ENCODE measurements at regions not wholly inside any gene's neighbourhood (a gene's known extent, or its start where the extent isn't known, plus 50 kb on each side); places are given as distances from the start of the nearest gene placed in this dataset.

DNA sequence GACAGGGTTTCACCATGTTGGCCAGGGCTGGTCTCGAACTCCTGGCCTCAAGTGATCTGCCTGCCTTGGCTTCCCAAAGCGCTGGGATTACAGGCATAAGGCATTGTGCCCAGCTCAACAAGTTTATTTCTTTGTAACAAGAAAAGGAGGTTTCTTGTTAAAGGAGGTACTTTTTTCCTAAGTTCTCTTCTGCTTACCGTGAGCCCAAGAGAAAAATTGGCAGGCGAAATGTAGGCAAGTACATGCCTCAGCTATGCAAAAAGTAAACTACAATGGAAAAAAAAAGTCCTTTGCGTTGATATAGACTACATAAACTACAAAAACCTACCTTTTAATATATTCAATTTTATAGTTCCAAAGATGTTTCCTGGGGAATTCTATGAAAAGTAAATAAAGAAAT is 122.6 kb downstream of the DKK1 start:
- TF ChIP-seq ISL1 (CRISPR knock-in tag; IDR thresholded peaks at IDR 0.05) (no peak), SNAI2 (CRISPR knock-in tag; IDR thresholded peaks at IDR 0.05) (no peak), ESRRG (CRISPR knock-in tag; IDR thresholded peaks at IDR 0.05) (no peak), ARNTL (CRISPR knock-in tag; IDR thresholded peaks at IDR 0.05; ENCODE audit: borderline replicate concordance, low read depth) (no peak), ZFP30 (CRISPR knock-in tag; IDR thresholded peaks at IDR 0.05) (no peak), ZFP3 (CRISPR knock-in tag; IDR thresholded peaks at IDR 0.05) (no peak), BACH2 (CRISPR knock-in tag; IDR thresholded peaks at IDR 0.05; ENCODE audit: borderline replicate concordance) (no peak), CREB5 (CRISPR knock-in tag; IDR thresholded peaks at IDR 0.05; ENCODE audit: low read depth) (no peak)
- TF ChIP-seq, protein P1, sequence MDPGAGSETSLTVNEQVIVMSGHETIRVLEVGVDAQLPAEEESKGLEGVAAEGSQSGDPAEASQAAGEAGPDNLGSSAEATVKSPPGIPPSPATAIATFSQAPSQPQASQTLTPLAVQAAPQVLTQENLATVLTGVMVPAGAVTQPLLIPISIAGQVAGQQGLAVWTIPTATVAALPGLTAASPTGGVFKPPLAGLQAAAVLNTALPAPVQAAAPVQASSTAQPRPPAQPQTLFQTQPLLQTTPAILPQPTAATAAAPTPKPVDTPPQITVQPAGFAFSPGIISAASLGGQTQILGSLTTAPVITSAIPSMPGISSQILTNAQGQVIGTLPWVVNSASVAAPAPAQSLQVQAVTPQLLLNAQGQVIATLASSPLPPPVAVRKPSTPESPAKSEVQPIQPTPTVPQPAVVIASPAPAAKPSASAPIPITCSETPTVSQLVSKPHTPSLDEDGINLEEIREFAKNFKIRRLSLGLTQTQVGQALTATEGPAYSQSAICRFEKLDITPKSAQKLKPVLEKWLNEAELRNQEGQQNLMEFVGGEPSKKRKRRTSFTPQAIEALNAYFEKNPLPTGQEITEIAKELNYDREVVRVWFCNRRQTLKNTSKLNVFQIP (CRISPR knock-in tag; IDR thresholded peaks at IDR 0.05; ENCODE audit: borderline replicate concordance, low read depth): no peak
